ENCODE measurements at regions not wholly inside any gene's neighbourhood (a gene's known extent, or its start where the extent isn't known, plus 50 kb on each side); places are given as distances from the start of the nearest gene placed in this dataset.

DNA sequence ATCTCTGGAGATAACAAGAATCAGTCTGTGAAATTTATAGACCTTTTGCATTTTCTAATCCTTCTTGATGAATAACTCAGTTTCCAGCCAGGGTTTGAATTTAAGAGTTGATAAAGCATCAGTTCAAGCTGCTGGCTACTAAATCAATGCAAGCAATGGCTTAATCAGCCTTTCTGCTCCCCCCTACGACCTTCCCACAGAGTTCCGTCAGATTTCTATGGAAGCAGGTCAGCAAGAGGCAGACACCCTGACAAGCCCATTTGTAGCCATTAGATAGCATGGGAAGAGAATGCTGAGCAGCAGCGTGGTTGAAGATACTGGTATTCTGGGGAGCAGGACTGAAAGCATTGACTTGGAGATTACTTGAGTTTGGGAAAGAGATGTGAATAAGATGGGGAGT is 868.1 kb downstream of the KCNJ2 start:
- no peak for ATAC-seq
- intact Hi-C loops (cut with DNase I): no loop called here
- DNase-seq: no peak

DNA sequence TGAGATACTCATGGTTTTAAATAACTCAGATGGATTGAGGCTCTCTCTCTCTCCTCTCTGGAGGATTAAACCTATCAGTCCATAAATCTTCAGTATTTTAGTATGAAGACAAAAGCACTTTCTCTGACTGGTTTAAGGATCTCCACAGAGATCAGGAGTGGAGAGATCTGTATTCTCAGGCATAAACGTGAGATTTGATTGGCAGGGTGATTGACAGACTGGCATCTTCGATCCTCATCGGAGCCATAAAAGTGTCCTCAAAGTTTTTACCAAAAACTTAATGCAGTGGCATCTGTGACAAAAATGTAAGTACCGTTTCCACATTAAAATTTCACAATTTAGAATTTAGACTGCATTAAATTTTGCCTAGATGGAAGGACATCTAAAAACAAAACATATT is 870.1 kb downstream of the KCNJ2 start:
- intact Hi-C loops (cut with DNase I): no loop called here
- DNase-seq: no peak
- no peak for ATAC-seq

DNA sequence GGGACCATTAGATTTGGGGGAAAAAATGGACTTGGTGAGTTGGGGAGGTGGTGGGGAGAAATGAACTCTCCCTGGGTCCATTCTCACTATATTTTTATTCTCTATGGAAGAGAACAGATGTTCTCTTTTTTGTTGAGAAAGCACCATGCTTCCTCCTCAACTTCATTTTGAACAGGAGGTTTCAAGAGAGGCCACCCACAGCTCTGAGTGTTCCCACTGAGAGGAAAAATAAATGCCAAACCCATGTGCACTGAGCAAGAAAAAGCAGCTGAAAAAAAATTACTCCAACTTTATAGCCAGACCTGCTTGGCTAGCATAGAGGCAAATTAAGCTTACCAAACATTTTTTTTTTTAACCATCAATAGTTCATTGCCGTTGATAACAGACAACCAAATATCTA is 883.6 kb downstream of the KCNJ2 start:
- intact Hi-C loops (cut with DNase I): no loop called here
- no peak for ATAC-seq
- no peak for DNase-seq

DNA sequence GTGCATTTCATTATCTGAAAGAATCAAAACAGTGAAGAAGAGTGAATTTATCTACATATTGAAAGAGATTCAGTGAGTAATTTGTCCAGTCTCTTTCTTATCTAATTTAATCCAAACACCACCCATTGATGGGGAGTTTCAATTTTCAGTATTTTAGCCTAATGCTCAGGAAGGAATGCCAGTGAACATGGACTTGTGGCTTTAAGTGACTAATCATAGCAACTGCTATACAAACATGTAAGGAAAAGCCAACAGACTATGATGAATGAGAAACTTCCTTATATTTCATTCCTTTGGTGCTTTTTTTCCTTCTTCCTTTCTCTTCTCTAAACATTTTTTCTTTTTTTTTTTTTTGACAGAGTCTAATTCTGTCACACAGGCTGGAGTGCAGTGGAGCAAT is 885.8 kb downstream of the KCNJ2 start:
- no peak for ATAC-seq
- DNase-seq: no peak
- intact Hi-C loops (cut with DNase I): no loop called here

DNA sequence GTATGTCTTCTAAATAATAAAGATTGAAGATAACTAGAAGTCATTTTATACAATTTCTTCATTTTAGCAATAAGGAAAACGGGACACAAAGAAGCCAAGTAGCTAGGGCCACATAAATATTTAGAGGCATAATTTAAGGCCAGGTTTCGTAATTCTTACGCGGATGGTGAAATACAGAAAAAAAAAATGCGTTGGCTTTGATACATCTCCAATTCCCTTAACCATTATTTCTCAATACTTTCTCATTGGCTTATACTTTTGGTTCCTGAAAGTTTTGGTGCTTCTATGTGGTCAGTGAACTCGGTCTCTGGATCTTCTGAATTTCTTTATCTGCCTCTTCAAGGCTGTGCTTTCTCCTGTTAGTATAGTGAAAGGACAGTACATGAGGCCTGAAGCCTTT is 888.1 kb downstream of the KCNJ2 start:
- DNase-seq: no peak
- intact Hi-C loops (cut with DNase I): no loop called here
- no peak for ATAC-seq

GRCh38 chr17:71057938-71058337 is 888.6 kb downstream of the KCNJ2 start:
- DNase-seq (no peak), ATAC-seq (no peak)
- intact Hi-C loops (cut with DNase I): no loop called here

DNA sequence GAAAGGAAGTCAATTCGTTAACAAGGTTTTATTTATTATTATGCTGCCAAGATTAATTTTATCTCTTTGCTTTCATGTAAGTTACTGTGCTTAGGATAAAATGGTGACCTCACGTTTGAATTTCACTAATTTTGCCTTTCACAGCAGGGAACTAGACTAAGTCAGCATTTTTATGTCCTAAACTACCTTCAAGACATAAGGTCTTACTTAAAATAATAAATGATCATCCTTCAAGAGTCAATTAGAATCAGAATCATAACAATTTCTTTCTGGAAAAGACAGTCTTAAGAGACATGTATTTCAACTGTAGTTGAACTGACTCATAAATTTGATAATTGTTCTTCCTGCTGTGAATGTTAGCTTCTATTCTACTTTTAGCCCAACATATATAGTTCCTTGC is 893.8 kb downstream of the KCNJ2 start:
- intact Hi-C loops (cut with DNase I): no loop called here
- ATAC-seq (no peak), DNase-seq (no peak)

DNA sequence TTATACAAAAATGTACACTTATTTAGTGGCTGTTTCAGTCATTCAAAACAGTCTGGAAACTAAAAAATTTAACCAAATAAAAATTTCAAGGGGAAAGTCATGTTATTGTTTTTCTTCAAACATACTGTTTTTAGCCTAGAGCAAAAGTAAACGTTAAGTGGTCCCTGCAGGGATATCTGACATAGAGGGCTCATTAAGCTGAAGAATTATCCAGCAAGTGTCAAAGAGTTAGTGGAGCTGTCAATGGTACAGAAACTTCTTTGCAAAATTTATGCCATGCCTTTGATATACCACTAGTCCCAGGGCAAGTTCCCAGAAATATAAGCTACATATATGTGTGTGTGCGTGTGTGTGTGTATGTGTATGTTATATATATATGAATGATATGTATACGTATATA is 894.2 kb downstream of the KCNJ2 start:
- no peak for DNase-seq
- no peak for ATAC-seq
- intact Hi-C loops (cut with DNase I): no loop called here

GRCh38 chr17:71067669-71068407 is 898.5 kb downstream of the KCNJ2 start:
- DNase-seq: no peak
- ATAC-seq: no peak
- intact Hi-C loops (cut with DNase I): no loop called here

GRCh38 chr17:71068408-71068750 is 899.0 kb downstream of the KCNJ2 start:
- DNase-seq (no peak), ATAC-seq (no peak)
- intact Hi-C loops (cut with DNase I): no loop called here

- ATAC-seq (no peak), DNase-seq (no peak)
- intact Hi-C loops (cut with DNase I): no loop called here
Observed at GRCh38 chr17:71071041-71071440, 901.7 kb downstream of the KCNJ2 start.

DNA sequence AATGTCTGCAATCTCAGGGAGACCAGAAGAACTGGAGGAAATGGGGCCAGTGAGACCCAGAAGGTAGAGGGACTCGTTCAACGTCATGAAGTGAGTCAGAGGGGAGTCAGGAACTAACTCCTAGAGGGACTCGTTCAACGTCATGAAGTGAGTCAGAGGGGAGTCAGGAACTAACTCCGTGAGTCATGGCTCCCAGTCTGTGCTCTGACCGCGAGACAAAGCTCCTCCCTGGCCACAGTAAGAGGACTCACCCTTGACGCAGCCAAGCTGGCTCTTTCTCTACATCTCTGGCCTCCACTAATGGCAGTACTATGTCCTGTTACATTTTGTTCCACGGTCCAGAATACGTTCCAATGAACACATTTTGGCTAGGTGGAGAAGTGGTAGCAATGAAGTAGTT is 902.5 kb downstream of the KCNJ2 start:
- intact Hi-C loops (cut with DNase I): no loop called here
- DNase-seq: no peak
- ATAC-seq: peak in 1 of 2 donors; percentile 63

DNA sequence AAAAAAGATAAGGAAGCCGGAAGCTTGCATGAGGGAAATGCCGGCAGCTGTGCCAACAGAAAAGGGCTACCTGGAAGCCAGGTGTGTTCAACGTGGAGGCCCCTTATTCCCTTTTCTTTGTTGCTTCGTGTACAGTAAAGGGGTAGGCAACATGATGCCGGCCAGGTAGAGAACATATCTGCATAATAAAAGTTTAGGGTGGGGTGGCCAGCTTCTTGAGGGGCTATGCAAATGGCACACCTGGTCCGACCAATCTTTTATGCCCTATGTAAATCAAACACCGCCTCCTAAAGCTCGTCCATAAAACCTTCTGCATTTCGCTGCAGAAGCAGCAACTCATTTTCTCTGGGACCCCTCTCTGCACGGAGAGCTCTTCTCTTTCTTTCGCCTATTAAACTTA is 911.6 kb downstream of the KCNJ2 start:
- DNase-seq: no peak
- no peak for ATAC-seq
- intact Hi-C loops (cut with DNase I): no loop called here

GRCh38 chr17:71081666-71082065 is 912.3 kb downstream of the KCNJ2 start:
- no peak for DNase-seq
- no peak for ATAC-seq
- intact Hi-C loops (cut with DNase I): no loop called here

DNA sequence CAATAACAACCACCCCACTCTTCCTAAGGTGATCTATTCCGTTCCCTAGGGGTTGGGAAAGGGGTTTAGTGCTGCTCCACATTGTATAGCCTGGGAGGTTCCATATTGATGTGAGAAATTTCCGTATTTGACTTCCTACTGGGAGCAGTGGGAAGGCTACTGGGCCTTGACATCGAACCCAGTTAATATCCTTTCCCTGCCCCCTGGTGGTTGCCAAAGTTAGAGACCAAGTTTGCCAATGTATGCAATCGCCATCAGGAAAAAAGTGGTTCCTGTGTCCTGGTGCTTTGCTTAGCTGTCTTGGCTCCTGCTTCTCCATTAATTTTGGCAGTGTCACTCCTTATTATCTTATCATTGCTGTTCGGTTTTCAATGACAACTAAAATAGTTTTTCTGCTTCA is 914.9 kb downstream of the KCNJ2 start:
- intact Hi-C loops (cut with DNase I): no loop called here
- peak; percentile 17 for DNase-seq
- ATAC-seq: no peak

GRCh38 chr17:71084838-71085237 is 915.5 kb downstream of the KCNJ2 start:
- ATAC-seq (no peak), DNase-seq (no peak)
- intact Hi-C loops (cut with DNase I): no loop called here

- ATAC-seq (no peak), DNase-seq (no peak)
- intact Hi-C loops (cut with DNase I): no loop called here
Observed at GRCh38 chr17:71085238-71086033, 916.1 kb downstream of the KCNJ2 start.

DNA sequence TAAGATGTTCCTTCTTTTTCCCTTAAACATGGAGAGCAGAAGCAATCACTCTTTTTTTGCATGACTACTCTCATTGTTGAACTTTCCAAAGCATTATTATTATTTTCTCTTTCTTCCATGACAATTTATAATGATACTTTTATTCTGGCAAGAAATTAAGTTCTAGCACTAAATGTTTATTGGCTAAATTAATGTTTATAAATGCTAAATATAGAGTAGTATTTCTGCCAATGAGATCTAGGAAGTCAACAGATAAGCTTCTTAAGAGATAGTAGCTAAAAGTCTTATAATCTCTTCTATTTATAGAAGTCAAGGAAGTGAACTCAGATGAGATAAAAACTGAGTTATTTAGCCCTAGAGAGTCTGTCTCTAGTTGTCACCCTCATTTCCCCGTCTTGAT is 920.1 kb downstream of the KCNJ2 start:
- no peak for DNase-seq
- intact Hi-C loops (cut with DNase I): no loop called here
- ATAC-seq: no peak

GRCh38 chr17:71098071-71098470 is 928.7 kb downstream of the KCNJ2 start:
- ATAC-seq (no peak), DNase-seq (no peak)
- intact Hi-C loops (cut with DNase I): no loop called here

DNA sequence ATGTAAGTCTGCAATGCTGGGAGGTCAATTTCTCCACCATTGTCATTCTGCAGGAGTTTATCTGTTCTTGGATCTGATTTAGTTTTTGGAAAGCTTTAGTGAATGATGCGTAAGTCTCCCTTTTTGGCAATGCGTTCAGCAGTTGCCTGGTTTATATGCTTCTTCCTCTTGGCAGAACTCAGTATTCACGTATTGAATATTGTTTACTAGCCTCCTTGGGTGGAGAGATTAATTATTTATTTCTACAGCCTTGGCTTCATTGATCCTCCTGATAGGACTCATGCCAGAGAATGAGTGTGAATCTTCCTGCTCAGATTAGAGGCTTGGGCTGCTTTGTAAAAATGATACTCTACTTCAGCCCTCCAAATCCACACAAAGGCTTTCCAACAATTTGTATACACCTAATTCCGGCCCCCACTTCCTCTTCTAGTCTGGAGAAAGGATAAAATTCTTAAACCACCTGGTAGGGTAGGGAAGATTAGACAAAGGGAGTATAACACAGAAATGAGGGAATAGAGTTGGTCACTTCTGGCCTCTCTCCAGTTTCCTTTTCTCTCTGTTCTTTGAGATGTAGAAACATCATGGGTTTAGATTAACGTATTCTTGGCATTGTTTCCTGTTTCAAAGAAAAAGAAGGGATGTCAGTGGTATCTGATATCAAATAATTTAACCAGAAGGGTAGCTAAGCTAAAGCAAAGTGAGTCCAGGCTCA is 929.8 kb downstream of the KCNJ2 start:
- ATAC-seq: no peak
- intact Hi-C loops (cut with DNase I): no loop called here
- no peak for DNase-seq

GRCh38 chr17:71102777-71103176 is 933.4 kb downstream of the KCNJ2 start:
- ATAC-seq (no peak), DNase-seq (no peak)
- intact Hi-C loops (cut with DNase I): no loop called here
